Neural cell (in vitro differentiated cells): ENCODE measurements at regions not wholly inside any gene's neighbourhood (a gene's known extent, or its start where the extent isn't known, plus 50 kb on each side); places are given as distances from the start of the nearest gene placed in this dataset.

Experiments
- H2AFZ ChIP-seq: fragments of 200-600, 300-800 bp; sonication (generic), shearing (Covaris generic); 2 replicates; pipeline ENCODE4 v1.6.0; 2014; ENCODE audit warnings: low read depth, mild to moderate bottlenecking, antibody characterized with exemption, low read length, moderate library complexity
- H3F3A ChIP-seq: fragments of 200-600 bp; shearing (Covaris generic); 2 replicates; pipeline ENCODE4 v1.6.1; 2016; ENCODE audit warnings: mild to moderate bottlenecking, moderate library complexity, mixed read lengths, antibody characterized with exemption, low read length; ENCODE audit not compliant: insufficient read depth, poor library complexity, severe bottlenecking
- H3K27ac ChIP-seq: fragments of 200-600, 300-800 bp; sonication (generic), shearing (Covaris generic); 2 replicates; pipeline ENCODE4 v1.5.1; 2014; ENCODE audit warnings: mild to moderate bottlenecking, low read length, moderate library complexity
- H3K27me3 ChIP-seq: fragments of 300-800, 200-600 bp; sonication (generic), shearing (Covaris generic); 2 replicates; pipeline ENCODE4 v1.6.0; 2014; ENCODE audit warnings: mild to moderate bottlenecking, low read depth, low read length, moderate library complexity; ENCODE audit not compliant: insufficient read depth
- H3K36me3 ChIP-seq: fragments of 300-800, 200-600 bp; sonication (generic), shearing (Covaris generic); 2 replicates; pipeline ENCODE4 v1.5.1; 2014; ENCODE audit warnings: mild to moderate bottlenecking, antibody characterized with exemption, low read length, moderate library complexity; ENCODE audit not compliant: insufficient read depth
- H3K4me2 ChIP-seq: fragments of 300-800, 200-600 bp; sonication (generic), shearing (Covaris generic); 2 replicates; pipeline ENCODE4 v1.6.0; 2014; ENCODE audit warnings: mild to moderate bottlenecking, low read length
- H3K4me3 ChIP-seq: fragments of 300-800, 200-600 bp; sonication (generic), shearing (Covaris generic); 2 replicates; pipeline ENCODE4 v1.5.1; 2014; ENCODE audit warnings: mild to moderate bottlenecking, low read length, moderate library complexity
- H3K79me2 ChIP-seq: fragments of 200-600 bp; shearing (Covaris generic); replicated peaks from 2 replicates; pipeline ENCODE4 v1.6.0; 2014; ENCODE audit warnings: mild to moderate bottlenecking, low read length, moderate library complexity; ENCODE audit not compliant: insufficient read depth
- H3K9ac ChIP-seq: fragments of 300-800, 200-600 bp; sonication (generic), shearing (Covaris generic); 2 replicates; pipeline ENCODE4 v1.6.1; 2016; ENCODE audit warnings: mild to moderate bottlenecking, low read length, mixed read lengths
- H3K9me2 ChIP-seq: fragments of 200-600 bp; shearing (Covaris generic); 2 replicates; pipeline ENCODE4 v1.6.1; 2016; ENCODE audit warnings: mild to moderate bottlenecking, low read length, mixed read lengths; ENCODE audit not compliant: insufficient read depth
- H3K9me3 ChIP-seq: fragments of 200-600, 300-800 bp; sonication (generic), shearing (Covaris generic); 2 replicates; pipeline ENCODE4 v1.6.1; 2016; ENCODE audit warnings: mild to moderate bottlenecking, mixed run types, low read length, moderate library complexity, mixed read lengths
- H4K20me1 ChIP-seq: fragments of 200-600 bp; shearing (Covaris generic); 2 replicates; pipeline ENCODE4 v1.6.1; 2016; ENCODE audit warnings: mild to moderate bottlenecking, mixed run types; ENCODE audit not compliant: insufficient read depth
- EP300 ChIP-seq: fragments of 450-650 bp; conservative IDR thresholded peaks from 2 replicates; pipeline ENCODE4 v1.6.1; 2014; ENCODE audit warnings: antibody characterized with exemption, mild to moderate bottlenecking, moderate library complexity; ENCODE audit not compliant: poor library complexity, severe bottlenecking
- EZH2 ChIP-seq: fragments of 200-600, 300-800 bp; shearing (Covaris generic), sonication (generic); IDR thresholded peaks from 2 replicates; pipeline ENCODE4 v1.6.1; 2014; ENCODE audit warnings: antibody characterized with exemption, low read length, borderline replicate concordance, mild to moderate bottlenecking; ENCODE audit not compliant: insufficient read depth, poor library complexity, severe bottlenecking
- MXI1 ChIP-seq: fragments of 450-650 bp; conservative IDR thresholded peaks from 2 replicates; pipeline ENCODE4 v1.6.1; 2014; ENCODE audit warnings: antibody characterized with exemption, mild to moderate bottlenecking; ENCODE audit not compliant: poor library complexity, severe bottlenecking
- POLR2AphosphoS5 ChIP-seq: IDR thresholded peaks from 2 replicates; pipeline ENCODE4 v1.6.1; 2012
- RAD21 ChIP-seq: fragments of 450-650 bp; conservative IDR thresholded peaks from 2 replicates; pipeline ENCODE4 v1.6.1; 2014; ENCODE audit warnings: antibody characterized with exemption, mild to moderate bottlenecking, moderate library complexity
- SMC3 ChIP-seq: fragments of 450-650 bp; conservative IDR thresholded peaks from 2 replicates; pipeline ENCODE4 v1.6.1; 2014; ENCODE audit warnings: antibody characterized with exemption, mild to moderate bottlenecking, moderate library complexity; ENCODE audit not compliant: poor library complexity
- TAF1 ChIP-seq: IDR thresholded peaks from 2 replicates; pipeline ENCODE4 v1.6.1; 2012; ENCODE audit warnings: low read depth
- TF ChIP-seq, protein P1 (sequence below): IDR thresholded peaks from 2 replicates; pipeline ENCODE4 v1.6.1; 2012; ENCODE audit warnings: borderline replicate concordance
- TF ChIP-seq, protein P2 (sequence below): fragments of 450-650 bp; IDR thresholded peaks from 2 replicates; pipeline ENCODE4 v1.5.1; 2014; ENCODE audit warnings: antibody characterized with exemption, mild to moderate bottlenecking, moderate library complexity; ENCODE audit not compliant: poor library complexity, severe bottlenecking

DNA sequence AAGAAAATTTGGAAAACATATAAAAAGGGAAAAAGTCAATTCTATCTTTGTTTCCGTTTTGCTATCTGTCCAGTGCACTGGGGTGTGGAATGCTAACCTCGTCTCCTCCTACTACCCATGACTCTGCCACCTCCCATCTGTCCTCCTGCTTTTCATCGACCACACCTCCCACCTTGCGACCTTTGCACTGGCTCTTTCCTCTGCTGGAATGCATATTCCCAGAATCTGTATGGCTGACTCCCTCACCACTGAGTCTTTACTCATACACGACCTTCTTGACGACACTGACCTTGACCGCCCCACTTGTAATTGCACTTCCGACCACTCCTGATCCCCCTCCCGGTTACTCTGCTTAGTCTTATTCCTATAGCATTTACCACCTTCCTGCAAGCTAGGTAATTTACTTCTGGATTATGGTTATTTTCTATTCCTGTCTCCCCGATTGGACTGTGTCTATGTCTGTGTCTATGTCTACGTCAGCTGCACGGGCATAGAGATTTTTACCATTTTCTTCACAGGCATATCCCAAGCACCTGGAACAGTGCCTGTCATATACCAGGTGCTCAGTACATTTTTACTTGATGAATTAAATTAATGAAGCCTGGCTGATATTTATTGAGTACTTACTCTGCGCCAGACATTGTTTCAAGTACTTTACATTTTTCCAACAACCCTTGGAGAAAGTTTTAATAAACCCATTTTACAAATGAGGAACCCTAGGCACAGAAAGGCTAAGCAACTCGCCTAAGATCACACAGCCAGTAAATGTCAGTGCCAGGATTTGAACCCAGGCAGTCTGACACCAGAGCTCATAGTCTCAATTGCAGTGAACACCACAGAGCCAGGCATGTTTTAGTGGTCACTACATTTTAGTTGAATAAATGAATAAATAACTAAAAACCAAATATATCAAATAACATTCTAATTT lies 54.0 kb upstream of the SLC22A11 start:
- H3K9me3 ChIP-seq = no peaks in the 10 kb centered on the region
- no peaks in the 10 kb centered on the region for H3F3A ChIP-seq
- no peak overlapping the region for H3K9ac ChIP-seq
- no peak overlapping the region for H3K4me2 ChIP-seq
- no peaks in the 10 kb centered on the region for H3K9me2 ChIP-seq
- H4K20me1 ChIP-seq = no peaks in the 10 kb centered on the region
- H2AFZ ChIP-seq = no peak overlapping the region
- no peaks in the 10 kb centered on the region for H3K36me3 ChIP-seq
- H3K27ac ChIP-seq = no peak overlapping the region
- H3K4me3 ChIP-seq = no peak overlapping the region
- H3K79me2 ChIP-seq = no peaks in the 10 kb centered on the region
- TF ChIP-seq MXI1 = no peak
- TF ChIP-seq RAD21 = no peak
- no peak for TF ChIP-seq POLR2AphosphoS5
- TF ChIP-seq EZH2 = no peak
- H3K27me3 ChIP-seq = no peaks in the 10 kb centered on the region

DNA sequence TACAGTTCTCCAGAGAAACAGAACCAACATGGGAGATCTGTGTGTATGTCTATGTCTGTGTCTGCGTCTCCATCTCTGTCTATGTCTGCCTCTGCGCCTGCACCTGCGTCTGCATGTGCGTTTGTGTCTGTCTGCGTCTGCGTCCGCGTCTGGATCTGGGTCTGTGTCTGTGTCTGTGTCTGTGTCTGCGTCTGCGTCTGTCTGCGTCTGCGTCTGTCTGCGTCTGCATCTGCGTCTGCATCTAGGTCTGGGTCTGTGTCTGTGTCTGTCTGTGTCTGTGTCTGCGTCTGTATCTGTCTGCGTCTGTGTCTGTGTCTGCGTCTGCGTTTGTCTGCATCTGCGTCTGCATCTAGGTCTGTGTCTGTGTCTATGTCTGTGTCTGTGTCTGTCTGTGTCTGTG lies 53.1 kb upstream of the SLC22A11 start:
- Histone ChIP-seq H2AFZ (no peak overlapping the region), H3K27me3 (no peaks in the 10 kb centered on the region), H3K9me2 (no peaks in the 10 kb centered on the region), H3K36me3 (no peaks in the 10 kb centered on the region), H3F3A (no peaks in the 10 kb centered on the region), H4K20me1 (no peaks in the 10 kb centered on the region), H3K27ac (no peak overlapping the region), H3K9ac (no peak overlapping the region), H3K79me2 (no peaks in the 10 kb centered on the region), H3K4me2 (no peak overlapping the region), H3K9me3 (no peaks in the 10 kb centered on the region), H3K4me3 (no peak overlapping the region)
- TF ChIP-seq RAD21 (no peak), MXI1 (no peak), SMC3 (no peak), EP300 (no peak), POLR2AphosphoS5 (no peak), EZH2 (no peak), TAF1 (no peak)
- TF ChIP-seq, protein P1, sequence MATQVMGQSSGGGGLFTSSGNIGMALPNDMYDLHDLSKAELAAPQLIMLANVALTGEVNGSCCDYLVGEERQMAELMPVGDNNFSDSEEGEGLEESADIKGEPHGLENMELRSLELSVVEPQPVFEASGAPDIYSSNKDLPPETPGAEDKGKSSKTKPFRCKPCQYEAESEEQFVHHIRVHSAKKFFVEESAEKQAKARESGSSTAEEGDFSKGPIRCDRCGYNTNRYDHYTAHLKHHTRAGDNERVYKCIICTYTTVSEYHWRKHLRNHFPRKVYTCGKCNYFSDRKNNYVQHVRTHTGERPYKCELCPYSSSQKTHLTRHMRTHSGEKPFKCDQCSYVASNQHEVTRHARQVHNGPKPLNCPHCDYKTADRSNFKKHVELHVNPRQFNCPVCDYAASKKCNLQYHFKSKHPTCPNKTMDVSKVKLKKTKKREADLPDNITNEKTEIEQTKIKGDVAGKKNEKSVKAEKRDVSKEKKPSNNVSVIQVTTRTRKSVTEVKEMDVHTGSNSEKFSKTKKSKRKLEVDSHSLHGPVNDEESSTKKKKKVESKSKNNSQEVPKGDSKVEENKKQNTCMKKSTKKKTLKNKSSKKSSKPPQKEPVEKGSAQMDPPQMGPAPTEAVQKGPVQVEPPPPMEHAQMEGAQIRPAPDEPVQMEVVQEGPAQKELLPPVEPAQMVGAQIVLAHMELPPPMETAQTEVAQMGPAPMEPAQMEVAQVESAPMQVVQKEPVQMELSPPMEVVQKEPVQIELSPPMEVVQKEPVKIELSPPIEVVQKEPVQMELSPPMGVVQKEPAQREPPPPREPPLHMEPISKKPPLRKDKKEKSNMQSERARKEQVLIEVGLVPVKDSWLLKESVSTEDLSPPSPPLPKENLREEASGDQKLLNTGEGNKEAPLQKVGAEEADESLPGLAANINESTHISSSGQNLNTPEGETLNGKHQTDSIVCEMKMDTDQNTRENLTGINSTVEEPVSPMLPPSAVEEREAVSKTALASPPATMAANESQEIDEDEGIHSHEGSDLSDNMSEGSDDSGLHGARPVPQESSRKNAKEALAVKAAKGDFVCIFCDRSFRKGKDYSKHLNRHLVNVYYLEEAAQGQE = no peak
- TF ChIP-seq, protein P2, sequence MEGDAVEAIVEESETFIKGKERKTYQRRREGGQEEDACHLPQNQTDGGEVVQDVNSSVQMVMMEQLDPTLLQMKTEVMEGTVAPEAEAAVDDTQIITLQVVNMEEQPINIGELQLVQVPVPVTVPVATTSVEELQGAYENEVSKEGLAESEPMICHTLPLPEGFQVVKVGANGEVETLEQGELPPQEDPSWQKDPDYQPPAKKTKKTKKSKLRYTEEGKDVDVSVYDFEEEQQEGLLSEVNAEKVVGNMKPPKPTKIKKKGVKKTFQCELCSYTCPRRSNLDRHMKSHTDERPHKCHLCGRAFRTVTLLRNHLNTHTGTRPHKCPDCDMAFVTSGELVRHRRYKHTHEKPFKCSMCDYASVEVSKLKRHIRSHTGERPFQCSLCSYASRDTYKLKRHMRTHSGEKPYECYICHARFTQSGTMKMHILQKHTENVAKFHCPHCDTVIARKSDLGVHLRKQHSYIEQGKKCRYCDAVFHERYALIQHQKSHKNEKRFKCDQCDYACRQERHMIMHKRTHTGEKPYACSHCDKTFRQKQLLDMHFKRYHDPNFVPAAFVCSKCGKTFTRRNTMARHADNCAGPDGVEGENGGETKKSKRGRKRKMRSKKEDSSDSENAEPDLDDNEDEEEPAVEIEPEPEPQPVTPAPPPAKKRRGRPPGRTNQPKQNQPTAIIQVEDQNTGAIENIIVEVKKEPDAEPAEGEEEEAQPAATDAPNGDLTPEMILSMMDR = no peak
